ENCODE measurements at regions not wholly inside any gene's neighbourhood (a gene's known extent, or its start where the extent isn't known, plus 50 kb on each side); places are given as distances from the start of the nearest gene placed in this dataset.
"Not testable (repeated sequence)": the region's sequence is repeated elsewhere in the genome, so short reads cannot be mapped to it uniquely, and the experiment has no call there.

- Mint-ChIP-seq H3K9me3 (no peaks in the 10 kb centered on the region), H3K27me3 (ENCODE audit: low read depth) (no peaks in the 10 kb centered on the region), H3K4me1 (ENCODE audit: low read depth) (no peaks in the 10 kb centered on the region), H3K36me3 (ENCODE audit: low read depth) (no peaks in the 10 kb centered on the region), H3K27ac (no peak overlapping the region), H3K4me3 (no peak overlapping the region)
- DNase-seq = no peak
- CTCF ChIA-PET = interaction anchor here (0.5 kb wide), 1 partner anchor 1373 kb away, joined by 3 read pairs; no protein-coding TSS in a partner anchor
- intact Hi-C loops (cut with micrococcal nuclease) = no loop called here
Measured at GRCh38 chrX:106468433-106468832, 143.3 kb upstream of the RADX start.

GRCh38 chrX:106479920-106480319 lies 131.9 kb upstream of the RADX start:
- H3K27me3 Mint-ChIP-seq (ENCODE audit: low read depth) = no peaks in the 10 kb centered on the region
- H3K4me3 Mint-ChIP-seq = no peak overlapping the region
- intact Hi-C loops (cut with micrococcal nuclease) = loop anchor here (10.0 kb wide), 6 partner anchors 415 to 1625 kb away; partner anchors contain the start of gene MID2
- no peaks in the 10 kb centered on the region for H3K36me3 Mint-ChIP-seq (ENCODE audit: low read depth)
- H3K9me3 Mint-ChIP-seq = no peaks in the 10 kb centered on the region
- no peak for DNase-seq
- CTCF ChIA-PET = interaction anchor here (1.1 to 1.3 kb wide), 3 partner anchors 19 to 314 kb away, joined by 3 to 4 read pairs (median 3); no protein-coding TSS in a partner anchor
- H3K27ac Mint-ChIP-seq = no peak overlapping the region
- H3K4me1 Mint-ChIP-seq (ENCODE audit: low read depth) = peaks cover 16% of the 10 kb centered on the region

GRCh38 chrX:106481341-106481740 lies 130.4 kb upstream of the RADX start:
- peak; percentile 54 for DNase-seq

GRCh38 chrX:106484233-106484632 lies 127.5 kb upstream of the RADX start:
- intact Hi-C loops (cut with micrococcal nuclease) = loop anchor here (1.0 to 10.0 kb wide), 9 partner anchors 19 to 1629 kb away; partner anchors contain the start of genes MID2 and RADX
- CTCF ChIA-PET = no interaction called here
- no peaks in the 10 kb centered on the region for H3K9me3 Mint-ChIP-seq
- no peak overlapping the region for H3K27ac Mint-ChIP-seq
- DNase-seq = peak; percentile 20
- peaks cover 22% of the 10 kb centered on the region for H3K4me1 Mint-ChIP-seq (ENCODE audit: low read depth)
- no peaks in the 10 kb centered on the region for H3K36me3 Mint-ChIP-seq (ENCODE audit: low read depth)
- no peaks in the 10 kb centered on the region for H3K27me3 Mint-ChIP-seq (ENCODE audit: low read depth)
- peak overlapping the region; percentile 12 for H3K4me3 Mint-ChIP-seq

More at GRCh38 chrX:106481341-106481740, 130.4 kb upstream of the RADX start:
- Mint-ChIP-seq H3K27me3 (ENCODE audit: low read depth) (no peaks in the 10 kb centered on the region), H3K9me3 (no peaks in the 10 kb centered on the region), H3K4me3 (no peak overlapping the region), H3K36me3 (ENCODE audit: low read depth) (no peaks in the 10 kb centered on the region), H3K4me1 (ENCODE audit: low read depth) (peaks cover 22% of the 10 kb centered on the region), H3K27ac (no peak overlapping the region)
- CTCF ChIA-PET = interaction anchor here (0.7 to 2.4 kb wide), 15 partner anchors 18 to 409 kb away, joined by 3 to 9 read pairs (median 4); partner anchors contain the start of gene RADX
- intact Hi-C loops (cut with micrococcal nuclease) = loop anchor here (1.0 to 10.0 kb wide), 7 partner anchors 310 to 1627 kb away; partner anchors contain the start of gene MID2

- H3K4me1 Mint-ChIP-seq (ENCODE audit: low read depth); H3K27me3 Mint-ChIP-seq (ENCODE audit: low read depth); DNase-seq; H3K9me3 Mint-ChIP-seq; H3K4me3 Mint-ChIP-seq; H3K36me3 Mint-ChIP-seq (ENCODE audit: low read depth); CTCF ChIA-PET; H3K27ac Mint-ChIP-seq; intact Hi-C loops (cut with micrococcal nuclease): not testable (repeated sequence)
Measured at GRCh38 chrX:106493210-106493816, 118.5 kb upstream of the RADX start.

- Mint-ChIP-seq H3K4me1 (ENCODE audit: low read depth) (peaks cover 6% of the 10 kb centered on the region), H3K36me3 (ENCODE audit: low read depth) (no peaks in the 10 kb centered on the region), H3K27ac (no peak overlapping the region), H3K9me3 (no peaks in the 10 kb centered on the region), H3K27me3 (ENCODE audit: low read depth) (no peaks in the 10 kb centered on the region), H3K4me3 (no peak overlapping the region)
- CTCF ChIA-PET = interaction anchor here (0.6 to 1.0 kb wide), 2 partner anchors 13 to 19 kb away, joined by 3 to 4 read pairs; no protein-coding TSS in a partner anchor
- DNase-seq = no peak
- intact Hi-C loops (cut with micrococcal nuclease) = no loop called here
Measured at GRCh38 chrX:106499473-106499872, 112.3 kb upstream of the RADX start.

- peaks cover 3% of the 10 kb centered on the region for H3K27me3 Mint-ChIP-seq (ENCODE audit: low read depth)
- no peaks in the 10 kb centered on the region for H3K9me3 Mint-ChIP-seq
- CTCF ChIA-PET = no interaction called here
- peaks cover 9% of the 10 kb centered on the region for H3K4me1 Mint-ChIP-seq (ENCODE audit: low read depth)
- H3K27ac Mint-ChIP-seq = no peak overlapping the region
- no peak overlapping the region for H3K4me3 Mint-ChIP-seq
- no peak for DNase-seq
- H3K36me3 Mint-ChIP-seq (ENCODE audit: low read depth) = no peaks in the 10 kb centered on the region
- intact Hi-C loops (cut with micrococcal nuclease) = no loop called here
Measured at GRCh38 chrX:106510713-106511403, 100.9 kb upstream of the RADX start.
